Right lobe of liver (tissue), 6 donors: ENCODE measurements at regions not wholly inside any gene's neighbourhood (a gene's known extent, or its start where the extent isn't known, plus 50 kb on each side); places are given as distances from the start of the nearest gene placed in this dataset.

ENCODE experiments used
- ATAC-seq, 4 donors: fragments of 200-7000 bp; cut with Tn5 transposase; one replicate each; pipeline ENCODE4 v1.9.1; 2020; ENCODE audit warnings: mild to moderate bottlenecking in 4 of 4, moderate library complexity in 4 of 4
- DNase-seq, 3 donors: peaks; one replicate each; pipeline ENCODE4 v3.0.0-alpha.2; 2020
- H3K27ac ChIP-seq, 3 donors: fragments of 200-600 bp; one replicate each; pipeline ENCODE4 v1.8.0; 2022
- H3K27me3 ChIP-seq, 2 donors: fragments of 200-600 bp; one replicate each; pipeline ENCODE4 v1.8.0; 2022
- H3K36me3 ChIP-seq, 4 donors: fragments of 200-600 bp; sonication (generic) in 1 of 4; one replicate each; pipeline versions ENCODE4 v1.5.1 to v1.8.0; 2017 to 2022; ENCODE audit warnings: control low read depth in 1 of 4
- H3K4me1 ChIP-seq, 4 donors: fragments of 200-600 bp; sonication (generic) in 1 of 4; one replicate each; pipeline versions ENCODE4 v1.5.1 to v1.8.0; 2017 to 2022; ENCODE audit warnings: control low read depth in 1 of 4
- H3K4me3 ChIP-seq, 3 donors: fragments of 200-600 bp; one replicate each; pipeline ENCODE4 v1.8.0; 2022
- H3K9me3 ChIP-seq, 4 donors: fragments of 200-600 bp; sonication (generic) in 1 of 4; one replicate each; pipeline versions ENCODE4 v1.5.1 to v1.8.0; 2017 to 2022; ENCODE audit warnings: control low read depth in 1 of 4
- POLR2A ChIP-seq: fragments of 450-650 bp; IDR thresholded peaks from one replicate; pipeline ENCODE4 v1.6.1; 2017; ENCODE audit warnings: antibody characterized with exemption, mild to moderate bottlenecking
- WGBS: methylation state at CpG from one replicate; pipeline ENCODE4 v1.1.6; 2018; ENCODE audit warnings: low coverage, low lambda C conversion rate; ENCODE audit not compliant: insufficient coverage; ENCODE audit errors: missing lambda C conversion rate; 5-methylcytosine and 5-hydroxymethylcytosine counted together
- intact Hi-C, 2 donors: fragments of 100-400 bp; cut with DNase I; formaldehyde crosslinking; loops; one replicate each; pipeline versions ENCODE4 v1.11.2 to v1.14.1; 2022
- TF ChIP-seq, protein P1 (sequence below), 4 donors: fragments of 200-600 bp in 3 of 4; fragments of 450-650 bp in 1 of 4; IDR thresholded peaks; one replicate each; pipeline versions ENCODE4 v1.5.1 to v1.8.0; 2016 to 2022; ENCODE audit warnings: antibody characterized with exemption in 4 of 4, mild to moderate bottlenecking in 2 of 4
- donor health status: DM: no; HTN: yes; CAD: no.
- donor health status: DM: no; HTN: no; CAD: no.
- donor health status: DM: no; HTN: no; CAD: no.
- donor health status: DM: no; HTN: yes; CAD: no.
- donor health status: DM: no; HTN: yes; CAD: no.

DNA sequence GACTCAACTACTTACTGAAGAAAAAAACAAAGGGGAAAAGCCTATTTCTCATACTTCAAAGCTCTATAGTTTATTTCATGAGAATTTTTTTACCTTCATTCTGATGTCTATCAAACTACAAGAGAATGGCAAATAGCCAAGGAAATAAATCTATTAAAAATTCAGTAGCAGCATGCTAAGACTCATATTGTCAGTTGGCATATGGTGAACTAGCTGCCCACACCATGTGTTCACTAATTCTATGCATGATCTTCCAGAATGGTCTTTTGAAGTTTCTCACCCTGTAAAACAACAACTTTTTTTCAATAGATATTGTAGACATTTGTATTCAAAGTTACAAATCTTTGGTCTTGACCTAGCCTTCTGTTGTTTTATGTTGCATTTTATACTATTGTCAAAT lies 386.2 kb downstream of the RSL24D1 start:
- no peak overlapping the region for H3K4me3 ChIP-seq
- no peaks in the 10 kb centered on the region for H3K4me1 ChIP-seq
- TF ChIP-seq POLR2A: no peak
- TF ChIP-seq, protein P1, sequence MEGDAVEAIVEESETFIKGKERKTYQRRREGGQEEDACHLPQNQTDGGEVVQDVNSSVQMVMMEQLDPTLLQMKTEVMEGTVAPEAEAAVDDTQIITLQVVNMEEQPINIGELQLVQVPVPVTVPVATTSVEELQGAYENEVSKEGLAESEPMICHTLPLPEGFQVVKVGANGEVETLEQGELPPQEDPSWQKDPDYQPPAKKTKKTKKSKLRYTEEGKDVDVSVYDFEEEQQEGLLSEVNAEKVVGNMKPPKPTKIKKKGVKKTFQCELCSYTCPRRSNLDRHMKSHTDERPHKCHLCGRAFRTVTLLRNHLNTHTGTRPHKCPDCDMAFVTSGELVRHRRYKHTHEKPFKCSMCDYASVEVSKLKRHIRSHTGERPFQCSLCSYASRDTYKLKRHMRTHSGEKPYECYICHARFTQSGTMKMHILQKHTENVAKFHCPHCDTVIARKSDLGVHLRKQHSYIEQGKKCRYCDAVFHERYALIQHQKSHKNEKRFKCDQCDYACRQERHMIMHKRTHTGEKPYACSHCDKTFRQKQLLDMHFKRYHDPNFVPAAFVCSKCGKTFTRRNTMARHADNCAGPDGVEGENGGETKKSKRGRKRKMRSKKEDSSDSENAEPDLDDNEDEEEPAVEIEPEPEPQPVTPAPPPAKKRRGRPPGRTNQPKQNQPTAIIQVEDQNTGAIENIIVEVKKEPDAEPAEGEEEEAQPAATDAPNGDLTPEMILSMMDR (IDR thresholded peaks at IDR 0.05): no peak
- H3K27ac ChIP-seq: no peak overlapping the region
- no peaks in the 10 kb centered on the region for H3K36me3 ChIP-seq
- DNase-seq: no peak
- ATAC-seq: no peak
- H3K27me3 ChIP-seq: no peaks in the 10 kb centered on the region
- no peaks in the 10 kb centered on the region for H3K9me3 ChIP-seq
- intact Hi-C loops: no loop called here

DNA sequence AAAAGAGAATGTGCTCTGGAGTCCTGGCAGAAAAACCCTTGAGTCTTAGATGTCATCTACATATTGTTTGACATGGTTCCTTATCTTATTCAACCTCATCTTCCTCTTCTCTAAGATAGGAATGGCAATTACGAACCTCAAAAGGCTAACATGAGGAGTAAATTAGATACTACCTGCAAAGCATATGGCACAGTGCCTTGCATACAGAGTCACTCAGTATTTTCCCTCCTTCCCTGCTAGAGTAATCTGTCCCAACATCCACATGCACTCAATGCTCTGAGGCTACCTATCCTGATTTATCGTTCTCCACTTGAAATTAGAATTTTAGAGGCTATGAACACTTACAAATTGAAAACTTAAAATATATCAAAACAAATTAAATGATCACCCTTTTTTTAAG lies 386.7 kb downstream of the RSL24D1 start:
- Histone ChIP-seq H3K4me3 (no peak overlapping the region), H3K27me3 (no peaks in the 10 kb centered on the region), H3K9me3 (no peaks in the 10 kb centered on the region), H3K27ac (no peak overlapping the region), H3K36me3 (no peaks in the 10 kb centered on the region), H3K4me1 (no peaks in the 10 kb centered on the region)
- TF ChIP-seq, protein P1 (IDR thresholded peaks at IDR 0.05): no peak
- no peak for TF ChIP-seq POLR2A
- intact Hi-C loops: no loop called here
- ATAC-seq (no peak), DNase-seq (no peak)
- 38% methylated on average over 2 of the region's 2 CpGs for WGBS

DNA sequence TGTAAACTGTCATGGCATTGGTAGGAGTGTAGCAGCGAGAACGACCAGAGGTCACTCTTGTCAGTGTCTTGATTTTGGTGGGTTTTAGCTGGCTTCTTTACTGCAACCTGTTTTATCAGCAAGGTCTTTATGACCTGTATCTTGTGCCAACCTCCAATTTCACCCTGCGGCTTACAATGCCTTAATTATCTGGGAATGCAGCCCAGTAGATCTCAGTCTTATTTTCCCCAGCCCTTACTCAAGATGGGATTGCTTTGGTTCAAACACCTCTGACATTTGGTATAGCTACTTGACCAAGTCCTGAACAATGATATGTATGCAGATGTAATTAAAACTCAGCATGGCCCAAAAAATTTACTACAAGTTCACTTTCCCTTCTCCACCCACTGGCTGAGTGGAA lies 388.4 kb downstream of the RSL24D1 start:
- intact Hi-C loops: no loop called here
- Histone ChIP-seq H3K36me3 (no peaks in the 10 kb centered on the region), H3K27me3 (no peaks in the 10 kb centered on the region), H3K4me1 (no peaks in the 10 kb centered on the region), H3K27ac (no peak overlapping the region), H3K9me3 (no peaks in the 10 kb centered on the region), H3K4me3 (no peak overlapping the region)
- ATAC-seq (no peak), DNase-seq (no peak)
- 88% methylated on average over 1 of the region's 3 CpGs for WGBS
- TF ChIP-seq, protein P1 (IDR thresholded peaks at IDR 0.05): no peak
- no peak for TF ChIP-seq POLR2A

DNA sequence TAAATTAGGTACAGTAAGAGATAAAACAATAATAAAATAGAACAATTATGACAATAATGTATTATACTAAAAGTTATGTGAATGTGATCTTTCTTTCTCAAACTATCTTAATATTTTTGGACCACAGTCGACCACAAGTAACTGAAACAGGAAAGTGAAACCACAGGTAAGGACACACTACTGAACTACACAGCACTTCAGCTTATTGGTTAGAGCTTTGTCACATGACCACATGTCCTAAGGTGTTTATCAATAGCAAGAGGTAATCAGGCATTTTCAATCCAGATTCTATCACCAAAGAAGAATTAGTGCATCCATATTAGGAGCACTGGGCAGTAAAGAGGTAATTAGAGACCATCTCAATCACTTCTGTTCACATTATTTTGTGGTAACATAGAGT lies 392.8 kb downstream of the RSL24D1 start:
- intact Hi-C loops: no loop called here
- 42% methylated on average over 1 of the region's 1 CpG for WGBS

More for the DNA sequence above, 392.8 kb downstream of the RSL24D1 start:
- ATAC-seq (no peak), DNase-seq (no peak)
- H3K27me3 ChIP-seq: no peaks in the 10 kb centered on the region
- no peaks in the 10 kb centered on the region for H3K9me3 ChIP-seq
- TF ChIP-seq, protein P1 (IDR thresholded peaks at IDR 0.05): no peak
- no peak for TF ChIP-seq POLR2A
- H3K4me1 ChIP-seq: no peaks in the 10 kb centered on the region
- H3K4me3 ChIP-seq: no peak overlapping the region
- no peak overlapping the region for H3K27ac ChIP-seq
- no peaks in the 10 kb centered on the region for H3K36me3 ChIP-seq
